ENCODE measurements at regions not wholly inside any gene's neighbourhood (a gene's known extent, or its start where the extent isn't known, plus 50 kb on each side); places are given as distances from the start of the nearest gene placed in this dataset.

DNA sequence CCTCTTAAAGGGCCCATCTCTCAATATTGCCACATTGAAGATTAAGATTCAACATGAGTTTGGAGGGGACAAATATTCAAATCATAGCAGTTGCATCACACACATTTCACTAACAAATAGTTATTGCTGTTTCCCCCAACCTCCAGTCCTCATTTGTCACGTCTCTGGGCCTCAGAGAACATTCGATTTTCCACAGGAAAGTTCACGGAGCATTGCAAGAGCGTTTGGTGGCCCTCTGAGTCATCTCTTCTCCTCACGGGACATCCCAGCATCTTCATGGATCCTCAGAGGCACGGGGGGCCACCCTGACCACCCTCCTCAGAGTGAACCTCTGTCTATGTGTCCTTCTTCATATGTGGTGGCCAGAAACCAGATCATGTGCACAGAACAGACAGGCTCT is 50.3 kb upstream of the CHST15 start:
- H3K9ac ChIP-seq (ENCODE audit: low read length in 3 of 3) = no peak overlapping the region
- H3K4me1 ChIP-seq (ENCODE audit: control insufficient read depth in 2 of 3, insufficient read depth in 2 of 3, low read depth in 1 of 3, low read length in 3 of 3) = peaks cover 0 to 11% (median 4%) of the 10 kb centered on the region in 3 donors
- DNase-seq (peak in 1 of 5 donors; percentile 22), FAIRE-seq (no peak)
- H3K27me3 ChIP-seq (ENCODE audit: control insufficient read depth, insufficient read depth, low read length) = no peaks in the 10 kb centered on the region
- H3K9me3 ChIP-seq (ENCODE audit: control insufficient read depth in 2 of 3, insufficient read depth in 1 of 3, low read length in 3 of 3) = no peaks in the 10 kb centered on the region
- H3K4me3 ChIP-seq (ENCODE audit: low read length in 3 of 3) = no peak overlapping the region
- no peaks in the 10 kb centered on the region for H3K36me3 ChIP-seq (ENCODE audit: control insufficient read depth in 2 of 3, insufficient read depth in 3 of 3, low read length in 3 of 3)
- TF ChIP-seq, protein P1, sequence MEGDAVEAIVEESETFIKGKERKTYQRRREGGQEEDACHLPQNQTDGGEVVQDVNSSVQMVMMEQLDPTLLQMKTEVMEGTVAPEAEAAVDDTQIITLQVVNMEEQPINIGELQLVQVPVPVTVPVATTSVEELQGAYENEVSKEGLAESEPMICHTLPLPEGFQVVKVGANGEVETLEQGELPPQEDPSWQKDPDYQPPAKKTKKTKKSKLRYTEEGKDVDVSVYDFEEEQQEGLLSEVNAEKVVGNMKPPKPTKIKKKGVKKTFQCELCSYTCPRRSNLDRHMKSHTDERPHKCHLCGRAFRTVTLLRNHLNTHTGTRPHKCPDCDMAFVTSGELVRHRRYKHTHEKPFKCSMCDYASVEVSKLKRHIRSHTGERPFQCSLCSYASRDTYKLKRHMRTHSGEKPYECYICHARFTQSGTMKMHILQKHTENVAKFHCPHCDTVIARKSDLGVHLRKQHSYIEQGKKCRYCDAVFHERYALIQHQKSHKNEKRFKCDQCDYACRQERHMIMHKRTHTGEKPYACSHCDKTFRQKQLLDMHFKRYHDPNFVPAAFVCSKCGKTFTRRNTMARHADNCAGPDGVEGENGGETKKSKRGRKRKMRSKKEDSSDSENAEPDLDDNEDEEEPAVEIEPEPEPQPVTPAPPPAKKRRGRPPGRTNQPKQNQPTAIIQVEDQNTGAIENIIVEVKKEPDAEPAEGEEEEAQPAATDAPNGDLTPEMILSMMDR (IDR thresholded peaks at IDR 0.05; ENCODE audit: borderline replicate concordance, extremely low read depth, insufficient read depth) = no peak
- H3K27ac ChIP-seq (ENCODE audit: low read depth in 2 of 2, low read length in 2 of 2) = no peak overlapping the region
- intact Hi-C loops (cut with DNase I) = no loop called here

Data from kidney (tissue), 13 donors.